Activated naive CD4-positive, alpha-beta T cell (primary cell): ENCODE measurements at regions not wholly inside any gene's neighbourhood (a gene's known extent, or its start where the extent isn't known, plus 50 kb on each side); places are given as distances from the start of the nearest gene placed in this dataset.
"Not testable (repeated sequence)": the region's sequence is repeated elsewhere in the genome, so short reads cannot be mapped to it uniquely, and the experiment has no call there.

ENCODE experiments used
- DNase-seq, 4 experiments: peaks; one replicate each; lab custom pipeline; 2025; lab: John Stamatoyannopoulos, UW

- no peak for DNase-seq
Observed at GRCh38 chr16:80254970-80255369, 285.8 kb upstream of the DYNLRB2 start.

DNA sequence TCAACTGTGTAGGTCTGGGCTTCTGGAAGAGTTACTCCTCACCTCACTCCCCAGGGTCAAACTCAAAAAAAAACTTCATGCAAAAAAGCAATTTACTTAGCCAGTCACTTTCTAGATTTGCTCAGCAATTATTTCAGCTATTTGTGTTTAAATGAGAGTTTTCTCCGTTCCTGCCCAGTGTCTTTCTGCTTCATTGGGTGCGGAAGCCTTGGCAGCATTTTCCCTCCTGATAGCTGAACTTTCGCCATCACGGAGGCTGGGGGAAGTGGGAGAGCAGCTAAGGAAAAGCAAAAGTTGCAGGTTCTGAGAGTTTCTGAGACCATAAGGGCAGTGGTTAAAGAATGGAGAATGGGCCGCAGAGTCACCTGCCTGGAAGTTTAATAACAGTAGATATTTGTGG, 287.1 kb upstream of the DYNLRB2 start:
- DNase-seq = no peak

- DNase-seq = no peak
Observed at GRCh38 chr16:80250381-80250780, 290.4 kb upstream of the DYNLRB2 start.

DNA sequence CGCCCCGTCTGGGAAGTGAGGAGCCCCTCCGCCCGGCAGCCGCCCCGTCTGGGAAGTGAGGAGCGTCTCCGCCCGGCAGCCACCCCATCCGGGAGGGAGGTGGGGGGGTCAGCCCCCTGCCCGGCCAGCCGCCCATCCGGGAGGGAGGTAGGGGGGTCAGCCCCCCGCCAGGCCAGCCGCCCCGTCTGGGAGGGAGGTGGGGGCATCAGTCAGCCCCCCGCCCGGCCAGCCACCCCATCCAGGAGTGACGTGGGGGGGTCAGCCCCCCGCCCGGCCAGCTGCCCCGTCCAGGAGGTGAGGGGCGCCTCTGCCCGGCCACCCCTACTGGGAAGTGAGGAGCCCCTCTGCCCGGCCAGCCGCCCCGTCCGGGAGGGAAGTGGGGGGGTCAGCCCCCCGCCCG, 297.5 kb upstream of the DYNLRB2 start:
- not testable (repeated sequence) for DNase-seq

GRCh38 chr16:80242279-80242678, 298.5 kb upstream of the DYNLRB2 start:
- DNase-seq = not testable (repeated sequence)

DNA sequence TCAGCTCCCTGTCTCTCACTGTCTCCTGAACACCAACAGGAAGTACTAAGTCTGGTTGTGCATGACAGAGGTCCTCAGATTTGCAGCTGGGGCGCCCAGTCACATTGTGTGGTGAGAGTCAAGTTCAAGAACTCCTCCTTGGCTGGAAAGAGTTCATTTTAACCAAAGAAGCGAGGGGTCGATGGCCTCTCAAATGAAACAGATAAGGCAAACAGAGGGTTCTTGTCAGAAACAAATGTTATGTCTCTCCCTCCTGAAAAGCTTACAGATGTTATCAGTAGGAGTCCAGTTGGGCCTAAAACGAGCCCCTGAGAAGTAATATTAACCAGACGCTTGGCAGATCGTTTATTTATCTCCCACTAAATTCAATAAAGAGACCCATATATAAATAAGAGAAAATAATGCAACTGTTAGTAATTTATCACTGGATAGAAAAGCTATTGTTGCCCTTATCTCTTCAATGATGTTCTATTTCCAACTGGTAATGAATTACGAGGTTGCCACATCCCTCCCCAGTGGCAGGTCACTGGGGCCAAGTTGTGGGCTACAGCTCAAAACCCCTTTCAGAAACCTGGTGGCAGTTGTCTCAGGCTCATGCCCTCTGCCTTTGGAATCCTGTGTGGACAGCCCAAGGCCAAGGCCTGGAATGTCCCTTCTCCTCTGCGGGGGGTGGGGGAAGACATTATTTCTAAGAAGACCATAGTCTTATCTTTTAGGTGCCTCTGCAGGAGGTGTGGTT, 307.5 kb upstream of the DYNLRB2 start:
- no peak for DNase-seq

- DNase-seq = no peak
Observed at GRCh38 chr16:80231888-80232287, 308.9 kb upstream of the DYNLRB2 start.

DNA sequence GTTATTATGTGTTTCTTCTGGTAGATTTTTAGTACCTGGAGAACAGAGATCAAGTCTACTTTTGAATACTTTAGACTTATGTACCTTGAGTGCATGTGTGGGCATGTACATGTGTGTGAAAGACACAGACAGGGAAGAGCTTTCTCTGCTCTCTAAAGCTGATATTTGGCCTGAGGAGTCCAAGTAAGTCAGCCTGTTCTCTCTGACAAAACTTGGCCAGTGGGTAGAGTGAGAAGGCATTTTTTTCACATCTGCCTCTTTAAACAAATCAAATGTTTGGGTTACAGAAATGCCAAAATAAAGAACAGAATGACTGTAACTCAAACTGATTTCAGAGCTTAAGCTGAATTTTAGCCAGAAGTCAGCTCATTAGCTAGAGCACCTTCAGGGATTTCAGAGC, 309.7 kb upstream of the DYNLRB2 start:
- DNase-seq = no peak

DNA sequence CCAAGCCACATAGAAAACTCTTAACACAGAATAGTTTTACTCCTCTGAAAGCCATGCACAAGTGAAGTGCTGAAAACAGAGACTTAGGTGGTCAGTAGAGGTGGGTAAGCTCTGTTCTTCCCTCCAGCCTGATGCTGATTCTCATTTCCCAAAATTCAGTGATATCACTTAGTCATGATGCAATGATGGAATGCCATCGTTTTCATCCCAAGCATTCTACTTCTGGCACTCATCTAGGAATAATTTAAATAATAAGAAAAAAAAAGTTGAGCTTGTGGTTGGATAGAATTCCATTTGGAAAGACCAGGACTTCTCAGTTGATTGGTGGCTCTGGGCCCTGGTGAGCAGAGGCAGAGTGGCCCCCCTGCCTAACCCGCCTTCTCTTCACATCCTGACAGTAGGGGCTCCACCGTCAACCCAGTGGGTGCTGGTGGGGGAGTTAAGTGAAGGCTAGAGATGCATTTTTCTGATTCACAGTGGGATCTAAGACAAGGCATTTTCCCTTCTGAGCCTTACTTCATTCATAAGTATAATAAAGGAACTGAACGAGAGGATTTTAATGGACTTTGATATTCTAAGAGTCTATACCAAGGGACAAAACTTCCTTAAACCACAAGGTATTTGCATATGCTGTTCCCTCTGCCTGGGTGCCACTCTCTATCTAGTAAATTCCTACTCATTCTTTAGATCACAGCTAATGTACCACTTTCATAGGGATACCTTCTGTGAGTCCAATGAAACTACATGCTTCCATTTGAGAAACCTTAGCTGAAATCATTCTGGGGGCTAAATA, 310.3 kb upstream of the DYNLRB2 start:
- DNase-seq = no peak

DNA sequence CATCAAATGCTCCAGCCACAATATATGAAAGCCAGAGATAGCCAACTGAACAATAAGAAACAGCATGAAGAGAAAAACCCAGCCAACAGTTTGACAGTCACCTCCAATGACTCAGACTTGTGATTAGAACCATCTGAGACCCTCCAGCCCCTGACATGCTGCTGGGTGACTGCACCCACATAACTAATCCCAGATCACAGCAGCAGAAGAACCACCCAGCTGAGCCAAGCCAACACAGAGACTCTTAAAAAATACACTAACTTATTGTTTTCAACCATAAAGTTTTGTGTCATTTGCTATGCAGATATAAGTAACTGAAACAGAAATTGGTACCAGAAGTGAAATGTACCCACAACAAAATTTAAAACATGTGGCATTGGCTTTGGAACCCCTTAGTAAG, 314.3 kb upstream of the DYNLRB2 start:
- no peak for DNase-seq

DNA sequence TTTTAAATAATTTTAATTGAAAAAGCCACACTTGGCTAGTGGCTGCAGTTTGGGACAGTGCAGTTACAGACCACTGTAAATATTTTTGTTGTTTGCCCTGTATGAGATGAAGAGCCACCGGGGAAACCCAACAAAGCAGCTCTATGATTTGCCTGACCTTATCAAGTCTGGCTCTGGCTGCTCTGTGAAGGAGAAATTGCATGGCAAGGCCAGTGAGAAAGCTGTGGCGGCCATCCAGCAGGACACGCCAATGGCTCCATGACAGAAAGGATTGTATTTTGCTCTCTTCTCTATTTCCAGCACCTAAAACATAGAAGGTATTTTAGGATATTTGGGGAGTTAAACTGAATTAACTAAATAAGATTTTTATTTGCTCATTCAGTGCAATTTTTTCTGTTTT, 330.0 kb upstream of the DYNLRB2 start:
- DNase-seq = no peak

GRCh38 chr16:80208743-80209142, 332.1 kb upstream of the DYNLRB2 start:
- DNase-seq = no peak

DNA sequence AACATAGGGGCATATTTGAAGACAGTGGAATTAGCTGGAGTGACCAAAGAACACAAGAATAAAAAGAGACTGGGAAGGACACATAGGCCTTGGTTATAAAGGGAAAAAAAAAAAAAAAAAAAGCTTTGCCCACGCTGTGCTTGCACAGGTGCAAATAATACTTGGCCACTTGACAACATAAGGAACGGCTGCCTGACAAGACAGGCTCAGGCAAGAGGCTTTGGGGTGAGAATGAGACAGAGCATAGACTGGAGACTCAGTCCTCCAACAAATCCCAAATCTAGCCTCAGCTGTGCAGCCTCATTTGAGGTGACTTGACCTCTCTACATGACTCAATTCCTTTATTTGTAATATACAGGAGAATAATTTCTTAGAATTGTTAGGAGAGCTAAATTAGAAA, 332.8 kb upstream of the DYNLRB2 start:
- no peak for DNase-seq

DNA sequence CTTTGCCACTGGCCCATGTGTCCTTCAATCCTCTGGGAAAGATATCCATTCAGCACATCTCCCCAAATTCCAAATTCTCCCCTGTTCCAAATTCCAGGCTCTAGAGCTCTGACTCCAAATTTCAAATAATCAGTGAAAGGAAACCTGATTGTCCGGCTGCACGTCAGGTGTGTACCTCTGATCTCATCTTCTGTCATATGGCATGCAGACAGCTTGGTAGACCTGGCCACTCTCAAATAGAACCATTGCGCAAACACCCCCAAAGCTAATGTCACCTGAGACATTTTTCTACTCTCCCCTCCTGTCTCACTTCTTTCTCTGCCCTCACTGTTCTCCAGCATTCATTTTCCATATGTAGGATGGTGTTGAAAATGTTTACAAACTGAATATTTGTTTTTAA, 337.0 kb upstream of the DYNLRB2 start:
- no peak for DNase-seq

GRCh38 chr16:80202831-80203413, 337.9 kb upstream of the DYNLRB2 start:
- DNase-seq = no peak

GRCh38 chr16:80200079-80200478, 340.7 kb upstream of the DYNLRB2 start:
- DNase-seq = no peak

- DNase-seq = no peak
Observed at GRCh38 chr16:80199614-80200013, 341.2 kb upstream of the DYNLRB2 start.

DNA sequence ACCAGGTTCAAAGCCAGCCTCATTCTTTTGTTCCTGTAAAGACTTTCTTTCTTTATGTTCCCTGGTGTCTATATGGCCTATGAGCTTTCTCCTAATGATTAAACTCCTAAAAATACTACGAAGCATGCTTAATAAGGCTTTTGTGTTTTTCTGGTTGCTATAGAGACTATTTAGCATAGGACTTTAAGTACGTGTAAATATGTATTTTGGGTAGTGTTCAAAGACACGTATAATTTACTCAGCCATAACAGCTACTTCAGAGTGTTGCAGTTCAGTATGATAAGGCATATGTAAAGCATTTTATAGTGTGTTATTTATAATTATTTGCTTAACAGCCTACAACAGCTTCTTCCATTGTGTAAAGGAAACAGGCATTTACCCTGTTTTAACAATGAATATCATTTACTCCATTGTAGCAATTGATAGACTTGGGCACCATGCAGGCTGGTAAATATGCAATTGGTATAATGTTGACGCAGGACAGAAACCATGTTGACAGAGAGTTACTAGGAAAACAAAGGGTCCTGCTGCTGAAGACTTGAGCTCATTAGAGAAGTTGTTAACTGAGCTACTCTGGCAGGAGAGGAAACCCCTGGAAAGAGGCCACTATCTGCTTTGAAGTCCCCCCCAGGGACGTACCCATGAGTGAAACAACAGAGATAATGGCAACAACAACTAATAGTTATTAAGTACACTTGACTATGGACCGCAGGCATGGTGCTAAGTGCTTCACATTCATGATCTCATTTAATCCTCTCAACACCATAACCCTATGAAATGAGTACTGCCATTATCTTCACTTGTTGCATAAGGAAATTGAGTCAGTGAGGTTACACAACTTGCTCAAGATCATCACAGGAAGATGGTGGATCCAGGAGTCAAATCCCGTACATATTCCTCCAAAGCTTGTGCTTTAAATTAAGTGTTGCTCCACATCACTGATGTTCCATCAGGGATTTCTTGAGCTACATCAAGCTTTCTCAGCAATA, 342.2 kb upstream of the DYNLRB2 start:
- no peak for DNase-seq

GRCh38 chr16:80197741-80198201, 343.0 kb upstream of the DYNLRB2 start:
- no peak for DNase-seq

- DNase-seq = no peak
Observed at GRCh38 chr16:80191928-80192327, 348.9 kb upstream of the DYNLRB2 start.

GRCh38 chr16:80189476-80190175, 351.2 kb upstream of the DYNLRB2 start:
- DNase-seq = no peak
